ENCODE measurements at regions not wholly inside any gene's neighbourhood (a gene's known extent, or its start where the extent isn't known, plus 50 kb on each side); places are given as distances from the start of the nearest gene placed in this dataset.

DNA sequence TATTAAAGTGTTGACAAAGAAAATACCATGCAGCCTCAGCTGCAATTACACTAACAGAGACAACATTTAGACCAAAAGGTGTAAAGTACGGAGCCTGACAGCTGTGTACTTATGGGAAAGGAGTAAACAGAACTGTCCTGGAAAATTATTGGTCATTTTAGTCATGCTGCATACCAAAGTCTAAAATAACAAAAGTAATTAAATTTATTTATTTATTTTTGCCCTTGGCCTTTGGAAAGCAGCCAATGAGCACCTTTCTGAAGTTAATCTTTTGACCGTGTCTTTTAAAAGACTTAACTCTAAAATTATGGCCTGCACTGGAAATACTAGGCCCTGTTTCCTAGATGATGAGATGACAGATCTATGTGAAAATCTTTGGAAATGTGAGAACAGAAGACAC is 597.6 kb downstream of the NXPH1 start:
- TF ChIP-seq, protein P1, sequence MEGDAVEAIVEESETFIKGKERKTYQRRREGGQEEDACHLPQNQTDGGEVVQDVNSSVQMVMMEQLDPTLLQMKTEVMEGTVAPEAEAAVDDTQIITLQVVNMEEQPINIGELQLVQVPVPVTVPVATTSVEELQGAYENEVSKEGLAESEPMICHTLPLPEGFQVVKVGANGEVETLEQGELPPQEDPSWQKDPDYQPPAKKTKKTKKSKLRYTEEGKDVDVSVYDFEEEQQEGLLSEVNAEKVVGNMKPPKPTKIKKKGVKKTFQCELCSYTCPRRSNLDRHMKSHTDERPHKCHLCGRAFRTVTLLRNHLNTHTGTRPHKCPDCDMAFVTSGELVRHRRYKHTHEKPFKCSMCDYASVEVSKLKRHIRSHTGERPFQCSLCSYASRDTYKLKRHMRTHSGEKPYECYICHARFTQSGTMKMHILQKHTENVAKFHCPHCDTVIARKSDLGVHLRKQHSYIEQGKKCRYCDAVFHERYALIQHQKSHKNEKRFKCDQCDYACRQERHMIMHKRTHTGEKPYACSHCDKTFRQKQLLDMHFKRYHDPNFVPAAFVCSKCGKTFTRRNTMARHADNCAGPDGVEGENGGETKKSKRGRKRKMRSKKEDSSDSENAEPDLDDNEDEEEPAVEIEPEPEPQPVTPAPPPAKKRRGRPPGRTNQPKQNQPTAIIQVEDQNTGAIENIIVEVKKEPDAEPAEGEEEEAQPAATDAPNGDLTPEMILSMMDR (IDR thresholded peaks at IDR 0.05; ENCODE audit: low read depth, low read length), result no peak
- no peak for TF ChIP-seq EZH2phosphoT487 (IDR thresholded peaks at IDR 0.05; ENCODE audit: low read depth)

Measured in OCI-LY3 (cell line).